ENCODE measurements at regions not wholly inside any gene's neighbourhood (a gene's known extent, or its start where the extent isn't known, plus 50 kb on each side); places are given as distances from the start of the nearest gene placed in this dataset.

GRCh38 chr1:21361506-21361905, 71.2 kb upstream of the ECE1 start:
- no peak for TF ChIP-seq CTCF (IDR thresholded peaks at IDR 0.05)
- ATAC-seq (no peak), DNase-seq (no peak)
- intact Hi-C loops (cut with DNase I) = loop anchor here in 1 of 2 donors (5.0 kb wide), 1 partner anchor 1271 kb away; no protein-coding TSS in a partner anchor
- Histone ChIP-seq H3K4me1 (no peaks in the 10 kb centered on the region), H3K27me3 (ENCODE audit: insufficient read depth in 3 of 3, low read length in 2 of 3) (no peaks in the 10 kb centered on the region), H3K9me3 (no peaks in the 10 kb centered on the region), H3K27ac (no peak overlapping the region), H3K36me3 (ENCODE audit: insufficient read depth in 1 of 2, low read depth in 1 of 2) (no peaks in the 10 kb centered on the region), H3K4me3 (no peak overlapping the region)
- WGBS, 3 donors = 51 to 72% (median 56%) methylated on average over 5 of the region's 5 CpGs

DNA sequence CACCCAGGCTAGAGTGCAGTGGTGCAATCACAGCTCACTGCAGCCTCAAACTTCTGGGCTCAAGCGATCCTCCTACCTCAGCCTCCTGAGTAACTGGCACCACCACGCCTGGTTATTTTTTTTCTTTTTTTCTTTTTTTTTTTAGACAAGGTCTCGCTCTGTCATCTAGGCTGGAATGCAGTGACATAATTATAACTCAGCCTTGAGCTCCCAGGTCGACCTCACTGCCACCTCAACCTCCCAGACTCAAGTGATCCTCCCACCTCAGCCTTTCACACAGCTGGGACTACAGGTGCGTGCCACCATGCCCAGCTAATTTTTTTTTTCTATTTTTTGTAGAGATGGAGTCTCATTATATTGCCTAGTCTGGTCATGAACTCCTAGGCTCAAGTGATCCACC, 66.9 kb upstream of the ECE1 start:
- H3K4me3 ChIP-seq = no peak overlapping the region
- H3K27me3 ChIP-seq (ENCODE audit: insufficient read depth in 3 of 3, low read length in 2 of 3) = no peaks in the 10 kb centered on the region
- ATAC-seq (no peak), DNase-seq (no peak)
- WGBS, 3 donors = 68 to 84% (median 72%) methylated on average over 5 of the region's 5 CpGs
- no peak for TF ChIP-seq CTCF (IDR thresholded peaks at IDR 0.05)
- H3K27ac ChIP-seq = no peak overlapping the region
- no peaks in the 10 kb centered on the region for H3K9me3 ChIP-seq
- H3K36me3 ChIP-seq (ENCODE audit: insufficient read depth in 1 of 2, low read depth in 1 of 2) = no peaks in the 10 kb centered on the region
- intact Hi-C loops (cut with DNase I) = no loop called here
- no peaks in the 10 kb centered on the region for H3K4me1 ChIP-seq

- no peak overlapping the region for H3K4me3 ChIP-seq
- no peak overlapping the region for H3K27ac ChIP-seq
- intact Hi-C loops (cut with DNase I) = no loop called here
- no peak for TF ChIP-seq CTCF (IDR thresholded peaks at IDR 0.05)
- WGBS, 3 donors = 74 to 91% (median 85%) methylated on average over 6 of the region's 6 CpGs
- H3K4me1 ChIP-seq = no peaks in the 10 kb centered on the region
- H3K27me3 ChIP-seq (ENCODE audit: insufficient read depth in 3 of 3, low read length in 2 of 3) = no peaks in the 10 kb centered on the region
- no peaks in the 10 kb centered on the region for H3K36me3 ChIP-seq (ENCODE audit: insufficient read depth in 1 of 2, low read depth in 1 of 2)
- ATAC-seq (no peak), DNase-seq (no peak)
- H3K9me3 ChIP-seq = no peaks in the 10 kb centered on the region
Observed at GRCh38 chr1:21355956-21356355, 65.7 kb upstream of the ECE1 start.

- DNase-seq (no peak), ATAC-seq (no peak)
- Histone ChIP-seq H3K4me3 (no peak overlapping the region), H3K9me3 (no peaks in the 10 kb centered on the region), H3K27me3 (ENCODE audit: insufficient read depth in 3 of 3, low read length in 2 of 3) (no peaks in the 10 kb centered on the region), H3K36me3 (ENCODE audit: insufficient read depth in 1 of 2, low read depth in 1 of 2) (no peaks in the 10 kb centered on the region), H3K27ac (no peak overlapping the region), H3K4me1 (no peaks in the 10 kb centered on the region)
- TF ChIP-seq CTCF (IDR thresholded peaks at IDR 0.05) = no peak
- intact Hi-C loops (cut with DNase I) = no loop called here
Observed at GRCh38 chr1:21352586-21352985, 62.3 kb upstream of the ECE1 start.

DNA sequence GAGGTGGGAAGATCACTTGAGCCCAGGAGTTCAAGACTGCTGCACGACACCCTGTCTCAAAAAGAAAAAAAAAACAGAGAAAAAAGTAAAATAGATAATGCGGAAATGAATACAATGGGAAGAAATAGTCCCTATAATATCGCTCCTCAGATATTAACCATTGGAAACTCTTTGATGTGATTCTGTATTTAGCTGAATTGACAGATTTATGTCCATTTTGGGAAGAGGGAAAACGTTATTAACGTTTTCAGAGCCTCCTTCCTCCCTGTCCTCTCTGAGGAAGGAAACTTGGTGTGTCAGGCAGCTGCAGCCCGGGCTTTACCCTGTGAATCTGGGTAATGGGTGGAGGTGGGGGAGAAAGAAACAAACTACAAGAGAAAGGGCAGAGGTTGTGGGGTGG, 61.6 kb upstream of the ECE1 start:
- Histone ChIP-seq H3K9me3 (no peaks in the 10 kb centered on the region), H3K4me1 (no peaks in the 10 kb centered on the region), H3K27ac (no peak overlapping the region), H3K27me3 (ENCODE audit: insufficient read depth in 3 of 3, low read length in 2 of 3) (no peaks in the 10 kb centered on the region), H3K36me3 (ENCODE audit: insufficient read depth in 1 of 2, low read depth in 1 of 2) (no peaks in the 10 kb centered on the region), H3K4me3 (no peak overlapping the region)
- intact Hi-C loops (cut with DNase I) = no loop called here
- no peak for ATAC-seq
- 66 to 73% (median 70%) methylated on average over 6 of the region's 6 CpGs for WGBS, 3 donors
- no peak for DNase-seq
- no peak for TF ChIP-seq CTCF (IDR thresholded peaks at IDR 0.05)

Data from psoas muscle (tissue), 7 donors.